ENCODE measurements at regions not wholly inside any gene's neighbourhood (a gene's known extent, or its start where the extent isn't known, plus 50 kb on each side); places are given as distances from the start of the nearest gene placed in this dataset.

DNA sequence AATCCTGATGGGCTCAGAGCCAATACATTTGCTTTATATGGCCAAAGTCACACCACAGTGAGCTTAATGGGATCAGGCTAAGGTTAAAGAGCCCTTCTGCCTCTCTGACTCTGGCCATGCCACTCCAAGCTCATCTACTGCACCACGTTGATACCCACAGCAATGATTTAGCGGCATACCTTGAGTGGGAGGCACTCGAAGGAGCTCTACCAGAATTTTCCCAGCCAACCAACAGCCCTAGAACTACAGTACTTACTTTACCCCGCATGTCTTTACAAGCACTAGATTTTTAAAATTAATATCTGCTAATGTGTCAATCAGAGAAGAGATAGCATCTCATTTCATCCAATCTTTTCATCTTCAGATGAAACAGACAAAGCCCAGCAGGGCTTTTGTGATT lies 300.5 kb downstream of the GRIN2B start:
- no peak for DNase-seq (ENCODE audit: low spot score)

DNA sequence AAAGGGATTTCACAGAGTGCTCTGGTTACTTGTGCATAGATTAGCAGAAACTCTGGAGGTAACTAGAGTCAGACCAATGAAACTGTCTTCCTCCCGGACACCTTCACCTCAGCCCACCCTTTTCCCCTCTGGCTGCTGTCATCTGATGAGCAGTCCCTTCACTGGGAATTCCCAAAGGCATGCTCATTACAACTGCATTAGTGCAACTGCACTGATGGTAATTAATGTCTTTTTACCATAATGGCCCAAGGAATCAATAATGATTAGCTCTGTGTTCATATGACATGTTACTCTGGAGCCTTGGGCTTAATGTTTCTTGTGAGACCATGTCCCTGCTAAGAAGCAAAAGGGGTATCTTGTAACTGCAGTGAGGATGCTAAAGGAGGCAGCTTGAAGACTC lies 304.5 kb downstream of the GRIN2B start:
- DNase-seq (ENCODE audit: low spot score): no peak

DNA sequence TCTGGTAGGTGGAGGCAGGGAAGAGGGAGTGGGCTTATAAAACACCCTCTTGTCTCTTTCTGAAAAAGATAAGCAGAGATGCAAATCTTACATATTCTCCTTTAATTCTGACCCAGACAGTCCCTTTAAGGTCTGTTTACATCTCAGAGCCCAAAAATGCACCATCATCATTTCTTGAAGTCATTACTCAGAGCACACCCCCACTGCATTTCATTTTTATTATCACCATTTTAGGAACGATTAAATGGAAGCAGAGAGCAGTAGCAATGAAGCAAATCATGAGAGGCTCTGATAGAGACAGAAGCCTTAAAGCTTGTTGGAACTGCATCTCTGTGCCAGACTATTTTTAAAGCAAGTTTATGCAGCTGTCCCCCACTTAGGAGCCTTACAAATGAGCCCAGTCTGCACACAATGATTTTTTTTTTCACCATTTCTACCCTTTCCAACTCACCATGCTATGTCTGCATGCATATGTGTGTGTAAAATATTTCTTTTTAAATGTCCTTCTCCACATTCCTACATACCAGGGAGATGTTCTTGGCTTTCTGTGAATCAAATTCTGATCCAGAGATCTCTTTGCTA lies 311.0 kb downstream of the GRIN2B start:
- no peak for DNase-seq (ENCODE audit: low spot score)

DNA sequence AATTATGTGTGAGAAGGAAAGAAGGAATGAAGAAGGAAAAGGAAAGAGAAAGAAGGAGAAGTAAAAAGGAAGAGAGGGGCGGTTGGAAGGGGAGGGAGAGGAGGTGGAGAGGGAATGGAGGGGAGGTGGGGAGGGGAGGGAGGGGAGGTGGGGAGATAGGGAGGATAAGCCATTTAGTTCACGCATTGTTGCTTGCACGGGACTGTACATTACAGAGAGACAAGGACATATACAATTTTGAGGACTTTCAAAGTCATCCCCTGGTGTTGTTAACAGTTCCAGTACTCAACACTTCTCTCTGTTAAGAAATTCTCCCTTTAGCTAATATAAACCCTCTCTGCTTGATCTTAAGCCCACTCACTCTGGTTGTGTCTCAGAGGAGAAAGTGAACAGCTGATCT lies 312.5 kb downstream of the GRIN2B start:
- DNase-seq (ENCODE audit: low spot score): no peak

DNA sequence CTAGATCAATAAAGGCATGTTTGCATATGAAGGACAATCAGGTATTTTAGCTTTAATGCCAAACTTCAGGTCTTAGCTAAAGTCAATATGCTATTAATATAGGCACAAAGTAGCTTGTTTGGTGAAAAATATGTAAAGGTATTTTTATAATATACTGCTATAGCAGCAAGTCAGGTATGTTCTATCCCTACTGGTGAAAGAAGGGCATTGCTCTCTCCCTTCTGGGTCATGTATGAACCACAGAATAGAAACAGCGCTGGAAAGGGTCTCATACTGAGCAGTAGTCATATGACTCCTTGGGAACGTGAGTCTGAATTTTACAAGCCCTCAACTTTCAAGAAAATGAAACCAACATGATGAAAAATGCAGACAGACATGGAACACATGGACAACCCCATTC lies 314.6 kb downstream of the GRIN2B start:
- DNase-seq (ENCODE audit: low spot score): no peak

DNA sequence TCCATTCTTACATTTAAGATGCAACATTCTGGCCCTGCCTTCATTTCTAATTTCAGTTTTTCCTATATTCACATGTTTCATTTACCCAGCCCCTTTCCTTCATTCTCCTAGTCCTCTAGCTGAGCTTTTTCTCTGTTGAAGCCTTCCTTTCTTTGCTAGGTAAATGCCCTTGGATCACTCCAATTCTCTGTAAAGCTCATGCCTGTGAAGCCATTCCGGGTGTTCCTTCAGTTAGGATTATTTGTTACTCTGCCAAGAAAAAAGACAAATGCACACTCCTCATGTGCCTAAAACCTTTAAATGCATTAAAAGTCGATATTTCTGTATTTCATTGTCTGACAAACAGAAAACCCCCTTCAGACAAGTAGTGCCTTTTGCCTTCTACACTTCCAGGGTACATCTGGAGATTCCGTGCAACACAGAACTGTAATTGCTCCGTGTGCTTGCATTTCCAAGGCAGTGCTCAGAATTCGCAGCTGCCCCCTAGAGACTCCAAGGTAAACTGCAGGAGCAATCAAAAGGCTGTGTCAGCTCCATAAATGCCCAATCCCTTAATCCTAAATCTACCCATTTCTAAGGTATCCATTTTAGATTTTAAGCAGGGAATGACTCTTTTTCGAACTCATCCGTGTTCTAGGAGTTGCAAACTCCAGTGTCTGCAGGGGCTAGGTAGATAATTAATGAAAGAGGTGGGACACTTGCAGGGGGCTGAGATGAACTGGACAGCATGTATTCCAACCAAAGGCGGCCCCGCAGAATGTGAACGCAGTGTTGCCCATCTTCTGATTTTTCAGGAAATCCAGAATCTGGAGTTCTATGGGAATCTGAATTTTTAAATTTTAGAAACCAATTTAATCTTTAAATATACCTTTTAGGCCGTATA lies 320.2 kb downstream of the GRIN2B start:
- peak; percentile 69 for DNase-seq (ENCODE audit: low spot score)

DNA sequence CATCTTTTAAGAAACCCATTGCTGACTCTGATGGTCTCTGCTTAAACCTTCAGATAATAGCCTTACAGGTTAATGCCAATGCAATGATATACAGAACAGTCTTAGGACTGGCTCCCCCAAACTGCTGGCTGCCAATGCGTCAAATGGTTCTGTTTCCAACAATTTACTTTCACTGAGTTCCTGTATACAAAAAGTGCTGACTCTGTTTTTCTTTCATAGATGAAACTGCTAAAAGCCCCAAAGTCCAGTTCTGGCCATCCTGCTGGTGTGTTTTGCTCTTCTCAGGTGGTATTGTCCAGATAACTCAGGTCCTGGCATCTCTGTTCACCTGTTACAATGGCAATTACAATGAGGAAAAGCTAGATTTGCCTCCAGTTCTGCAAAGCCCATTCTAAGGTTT lies 326.9 kb downstream of the GRIN2B start:
- DNase-seq (ENCODE audit: low spot score): no peak

DNA sequence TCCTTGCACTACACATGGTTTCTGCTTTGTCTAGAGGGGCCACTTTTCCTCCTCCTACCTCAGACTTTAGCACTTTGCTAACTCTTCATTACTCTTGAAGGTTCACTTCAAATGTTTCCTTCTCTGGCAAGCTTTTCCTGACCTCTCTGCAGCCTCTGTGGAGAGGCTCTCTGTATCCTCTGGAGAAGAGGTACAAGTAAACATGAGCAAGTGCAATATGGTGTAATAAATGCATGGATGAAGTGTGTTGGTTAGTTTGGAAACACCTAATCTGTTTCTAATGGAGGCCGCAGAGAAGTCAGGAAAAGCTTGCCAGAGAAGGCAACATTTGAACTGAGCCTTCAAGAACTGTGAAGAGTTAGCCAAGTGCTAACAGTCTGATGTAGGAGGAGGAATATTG lies 329.3 kb downstream of the GRIN2B start:
- no peak for DNase-seq (ENCODE audit: low spot score)

DNA sequence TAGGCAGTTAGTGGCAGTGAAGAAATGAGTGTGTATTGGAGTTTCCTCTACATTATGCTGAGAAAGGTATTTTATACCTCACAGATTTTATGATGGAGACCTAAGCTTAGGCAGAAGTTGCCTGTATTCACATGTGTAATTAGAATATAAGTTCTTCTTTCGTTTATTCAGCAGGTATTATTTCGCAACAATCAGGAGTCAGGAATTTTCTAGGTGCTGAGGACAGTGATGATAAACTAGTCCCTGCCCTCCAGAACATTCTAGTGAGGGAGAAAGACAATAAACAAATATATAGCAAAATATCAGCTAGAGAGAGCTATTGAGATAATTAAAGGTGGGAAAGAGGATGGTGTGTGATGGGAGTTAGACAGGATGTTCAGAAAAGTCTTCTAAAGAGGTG lies 345.7 kb downstream of the GRIN2B start:
- DNase-seq (ENCODE audit: low spot score): no peak

DNA sequence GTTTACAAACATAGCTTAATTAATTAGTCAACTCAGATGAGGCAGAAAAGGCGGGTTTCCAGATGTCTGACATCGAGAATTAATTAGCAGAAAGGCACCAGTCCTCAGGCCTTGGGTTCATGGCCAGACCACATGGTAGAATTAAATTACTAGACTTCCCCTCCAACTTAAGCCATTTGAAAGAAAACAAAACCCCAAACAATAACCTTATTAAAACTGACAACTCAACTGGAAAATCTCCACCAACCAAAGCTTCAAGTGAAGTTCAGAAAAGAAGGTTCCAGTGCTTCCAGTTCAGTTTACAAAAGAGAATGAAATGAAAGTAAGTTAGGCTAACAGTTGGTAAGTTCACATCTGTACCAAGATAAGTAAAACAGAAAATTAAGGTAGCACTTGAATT lies 349.5 kb downstream of the GRIN2B start:
- peak; percentile 18 for DNase-seq (ENCODE audit: low spot score)

DNA sequence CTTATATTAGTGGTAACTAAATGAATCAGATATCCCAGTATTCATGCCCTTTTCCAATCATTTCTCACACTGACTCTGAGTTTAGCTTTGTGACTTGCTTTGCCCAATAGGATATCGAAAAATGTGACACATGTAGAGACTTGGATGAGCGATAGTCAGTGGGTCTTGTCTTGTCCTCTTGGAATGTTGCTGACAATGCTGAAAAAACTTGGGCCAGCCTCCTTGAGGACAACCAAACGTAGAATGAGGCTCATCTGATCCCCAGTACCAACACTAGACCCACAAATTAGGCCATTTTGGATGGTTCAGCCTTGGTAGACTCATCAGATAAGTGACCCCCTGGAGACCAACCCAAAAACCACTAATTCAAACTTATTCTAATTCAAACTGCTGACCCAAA lies 351.0 kb downstream of the GRIN2B start:
- DNase-seq (ENCODE audit: low spot score): no peak

DNA sequence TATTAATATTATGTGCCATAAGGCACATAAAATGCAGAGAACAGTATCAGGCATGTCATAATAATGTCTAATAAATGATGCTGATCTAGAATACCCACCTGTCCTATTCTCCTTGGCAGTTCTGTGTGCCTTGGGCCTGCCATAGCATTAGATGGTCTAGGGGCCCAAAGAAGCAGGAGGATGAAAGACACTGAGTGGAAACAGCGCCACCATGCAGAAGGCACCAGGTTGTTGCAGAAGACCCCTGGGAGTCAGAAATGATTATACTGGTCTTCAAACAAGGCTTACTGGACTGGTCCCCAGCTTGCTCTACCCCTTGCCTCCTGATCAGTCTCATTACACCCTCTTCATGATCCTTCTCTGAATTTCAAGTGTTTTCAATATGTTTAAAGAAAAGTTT lies 353.3 kb downstream of the GRIN2B start:
- DNase-seq (ENCODE audit: low spot score): no peak

DNA sequence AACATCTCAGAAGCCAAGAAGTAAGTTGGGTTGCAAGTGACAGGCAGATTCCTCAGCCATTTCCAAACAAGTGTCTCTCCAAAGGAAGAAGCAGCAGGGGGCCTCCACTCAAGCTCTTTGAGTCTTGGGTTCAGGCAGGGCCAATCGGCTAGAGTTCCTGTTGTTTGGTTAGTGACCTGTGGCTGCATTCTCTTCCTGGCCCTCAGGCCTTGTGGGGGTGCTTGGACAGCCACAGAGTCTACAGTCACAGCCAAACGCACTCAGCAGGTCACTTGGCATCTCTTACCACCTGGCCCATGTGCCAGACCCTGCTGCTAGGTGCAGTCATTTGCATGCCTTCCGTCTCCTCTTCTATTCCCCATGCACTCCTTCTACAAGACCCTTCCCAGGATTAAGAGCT lies 353.9 kb downstream of the GRIN2B start:
- DNase-seq (ENCODE audit: low spot score): peak; percentile 59

DNA sequence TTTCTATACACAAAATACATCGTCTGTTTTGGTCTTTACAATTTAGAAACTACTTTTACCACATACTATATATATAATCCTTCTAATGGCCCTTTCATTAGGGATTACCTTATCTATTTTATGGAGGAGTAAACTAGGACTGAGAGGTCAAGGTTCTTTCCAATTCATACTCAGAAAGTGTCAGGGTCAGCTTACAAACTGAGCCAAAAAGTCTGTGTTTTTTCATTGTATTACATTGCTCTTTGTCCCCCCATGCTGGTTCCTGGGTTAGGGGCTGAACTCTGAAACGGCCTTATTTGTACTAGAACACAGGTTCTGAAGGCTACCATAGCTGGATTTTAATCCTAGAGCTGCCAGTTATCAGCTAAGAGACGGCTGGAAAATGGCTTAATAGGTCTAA lies 368.1 kb downstream of the GRIN2B start:
- no peak for DNase-seq (ENCODE audit: low spot score)

DNA sequence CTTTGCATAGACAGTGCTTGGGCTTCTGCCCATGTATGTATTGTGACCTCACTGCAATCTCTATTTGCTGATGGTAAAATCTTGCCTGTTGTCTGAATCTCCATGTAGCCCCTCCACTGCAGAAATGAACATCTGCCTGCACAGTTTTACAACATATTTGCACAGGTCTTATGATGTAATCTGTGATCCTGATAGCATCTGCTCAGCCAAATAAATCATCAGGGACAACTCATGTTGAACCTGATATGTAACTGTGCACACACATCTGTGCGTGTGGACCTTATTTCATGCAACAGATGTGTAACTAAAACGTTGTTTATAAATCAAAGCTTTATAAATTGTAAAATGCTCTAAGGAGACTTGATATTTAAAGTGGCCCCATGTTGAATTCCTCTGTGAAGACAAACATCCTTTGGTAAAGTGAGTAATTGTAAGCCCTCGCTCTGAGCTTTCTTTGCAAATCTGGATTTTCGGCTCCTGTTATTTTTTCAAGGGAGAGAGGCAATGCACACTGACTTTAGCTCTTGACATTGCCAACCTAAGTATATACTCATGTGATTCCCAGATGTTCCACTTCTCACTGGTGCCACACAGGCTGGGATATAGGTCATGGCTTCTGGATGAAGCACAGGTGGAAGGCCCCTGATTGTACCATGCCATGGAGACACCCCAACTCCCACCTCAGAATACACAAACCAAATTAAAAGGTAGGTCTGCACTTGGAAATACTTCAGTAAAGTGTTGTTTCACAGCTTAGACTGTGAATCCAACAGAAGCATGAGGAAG lies 371.3 kb downstream of the GRIN2B start:
- no peak for DNase-seq (ENCODE audit: low spot score)

DNA sequence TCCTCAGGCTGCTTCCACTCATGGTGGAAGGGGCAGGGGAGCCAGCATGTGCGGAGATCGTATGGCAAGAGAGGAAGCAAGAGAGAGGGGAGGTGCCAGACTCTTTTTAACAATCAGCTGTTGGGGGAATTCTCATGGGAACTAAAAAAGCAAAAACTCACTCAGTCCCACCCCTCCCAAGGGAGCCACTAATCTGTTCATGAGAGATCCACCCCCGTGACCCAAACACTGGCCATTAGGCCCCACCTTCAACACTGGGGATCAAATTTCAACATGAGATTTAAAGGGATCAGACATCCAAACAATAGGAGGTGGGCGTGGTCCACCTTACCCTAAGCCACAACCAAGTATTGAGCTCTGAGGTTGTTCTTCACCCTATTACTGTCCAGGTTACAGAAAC lies 375.1 kb downstream of the GRIN2B start:
- DNase-seq (ENCODE audit: low spot score): no peak

DNA sequence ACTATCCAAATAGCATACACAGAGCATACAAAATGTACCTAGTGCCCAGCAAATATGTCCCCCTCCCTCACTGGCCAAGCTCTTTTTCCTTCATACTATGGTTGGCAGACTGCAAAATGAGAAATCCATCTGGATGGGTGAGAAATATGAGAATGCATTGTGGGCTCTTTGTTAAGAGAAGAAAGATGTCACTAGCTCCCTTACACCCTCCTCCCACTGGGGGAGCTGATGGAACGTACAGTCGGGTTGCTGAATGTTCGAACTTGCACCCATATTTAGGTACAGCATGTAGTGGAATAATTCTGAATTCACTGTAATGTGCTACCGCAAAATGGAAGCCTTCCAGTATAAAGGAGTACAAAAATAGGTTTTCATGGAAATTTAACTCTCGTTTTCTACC lies 377.4 kb downstream of the GRIN2B start:
- no peak for DNase-seq (ENCODE audit: low spot score)

DNA sequence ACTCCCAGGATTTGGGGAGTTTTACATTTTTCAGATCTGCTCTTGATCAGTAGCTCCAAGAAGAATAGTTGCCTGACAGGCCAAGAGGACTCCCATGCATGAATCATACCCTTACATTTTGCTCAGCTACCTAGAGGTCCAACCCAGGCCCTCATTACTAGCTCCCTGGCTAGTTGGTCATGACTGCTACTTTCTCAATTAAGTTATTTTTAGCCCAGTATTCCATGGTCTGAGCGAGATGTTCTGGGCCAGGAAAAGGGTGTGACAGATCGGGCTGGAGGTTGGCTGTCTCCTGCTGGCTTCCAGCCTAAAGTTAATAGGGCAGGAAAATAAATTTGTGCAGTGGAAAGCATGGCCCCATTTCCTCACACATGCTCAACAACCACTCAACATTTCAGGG lies 379.2 kb downstream of the GRIN2B start:
- peak; percentile 70 for DNase-seq (ENCODE audit: low spot score)

DNA sequence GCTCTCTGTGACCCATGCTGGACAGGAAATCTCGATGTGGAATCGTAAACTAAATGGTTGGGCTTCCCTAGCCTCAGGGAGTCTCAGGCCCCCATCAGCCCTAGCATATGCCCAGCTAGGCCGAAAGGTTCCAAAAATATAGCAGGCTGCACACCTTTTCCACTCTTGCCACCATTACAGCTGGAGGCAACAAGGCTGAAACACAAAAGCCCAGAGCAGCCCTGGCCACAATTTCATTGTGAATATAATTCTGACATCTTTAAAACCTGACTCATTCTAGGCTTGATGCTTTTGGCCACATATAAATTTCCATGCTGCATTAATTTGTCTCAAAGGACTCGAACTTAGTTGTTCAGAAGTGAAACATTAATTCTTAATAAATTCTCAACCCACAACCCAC lies 382.2 kb downstream of the GRIN2B start:
- DNase-seq (ENCODE audit: low spot score): no peak

DNA sequence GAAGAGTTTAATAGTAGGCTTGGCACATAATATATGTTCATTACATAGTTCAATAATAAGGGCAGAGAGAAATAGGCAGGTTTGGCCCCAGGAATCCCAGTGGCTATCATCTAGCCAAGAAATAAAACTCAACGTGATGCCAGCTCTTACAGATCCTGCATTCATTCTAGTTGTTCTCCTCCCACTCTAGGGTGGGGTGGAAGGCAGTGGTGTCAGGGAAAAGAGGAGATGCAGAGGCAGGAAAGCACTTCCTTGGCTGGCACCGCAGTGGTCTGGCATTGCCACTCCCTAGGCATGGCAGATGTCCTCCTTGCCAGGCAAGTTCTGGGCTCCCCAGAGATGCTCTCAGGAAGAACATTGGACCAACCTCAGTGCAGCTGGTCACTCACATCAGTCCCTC lies 383.6 kb downstream of the GRIN2B start:
- no peak for DNase-seq (ENCODE audit: low spot score)

DNA sequence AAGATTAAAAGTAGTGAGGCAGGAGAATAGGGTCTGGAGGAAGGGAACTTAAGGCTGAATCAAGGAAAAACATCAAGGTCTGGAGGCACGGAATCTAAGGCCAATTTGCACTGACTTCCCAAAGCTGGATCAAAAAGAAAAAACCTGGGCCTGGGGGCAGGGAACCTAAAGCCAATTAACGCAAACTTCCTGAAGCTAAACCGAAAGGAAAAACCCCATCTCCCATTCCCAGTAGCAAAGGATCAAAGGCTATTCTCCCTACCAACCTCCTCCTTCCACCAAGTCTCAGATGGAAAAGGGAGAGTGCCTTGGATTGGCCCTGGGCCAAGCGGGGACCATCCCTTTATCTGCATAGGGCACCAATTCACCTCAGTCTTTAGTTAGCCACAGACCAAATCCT lies 384.2 kb downstream of the GRIN2B start:
- no peak for DNase-seq (ENCODE audit: low spot score)

DNA sequence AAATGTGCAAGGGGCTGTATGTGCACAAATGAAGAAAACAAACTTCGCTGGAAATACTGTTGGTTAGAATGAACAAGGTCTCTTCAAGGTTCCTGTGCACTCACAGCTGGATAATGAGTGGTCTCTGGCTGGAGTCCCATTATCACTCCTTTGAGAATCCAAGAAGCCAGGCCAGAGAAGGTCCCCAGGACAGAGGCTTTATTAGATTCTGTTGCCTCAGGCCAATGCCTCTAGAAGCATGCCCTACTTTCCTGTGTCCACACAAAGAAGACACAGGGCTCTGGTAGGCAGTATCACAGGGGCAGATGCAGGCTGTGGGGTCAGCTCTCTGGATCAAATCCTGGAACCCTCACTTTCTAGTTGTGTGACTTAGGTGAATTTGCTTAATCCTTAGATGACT lies 384.7 kb downstream of the GRIN2B start:
- no peak for DNase-seq (ENCODE audit: low spot score)
